Fibroblast of peridontal ligament (primary cell): ENCODE measurements at regions not wholly inside any gene's neighbourhood (a gene's known extent, or its start where the extent isn't known, plus 50 kb on each side); places are given as distances from the start of the nearest gene placed in this dataset.
"Not testable (repeated sequence)": the region's sequence is repeated elsewhere in the genome, so short reads cannot be mapped to it uniquely, and the experiment has no call there.

Experiments
- DNase-seq: peaks from one replicate; pipeline ENCODE4 v3.0.0-alpha.2; 2010; ENCODE audit errors: extremely low read depth

GRCh38 chr13:52565324-52565723 lies 76.9 kb upstream of the HNRNPA1L2 start:
- DNase-seq, result not testable (repeated sequence)

GRCh38 chr13:52569904-52570602 lies 72.2 kb upstream of the HNRNPA1L2 start:
- peak; percentile 18 for DNase-seq

GRCh38 chr13:52571163-52571562 lies 71.1 kb upstream of the HNRNPA1L2 start:
- not testable (repeated sequence) for DNase-seq

- DNase-seq, result not testable (repeated sequence)
Measured at GRCh38 chr13:52582962-52583361, 59.3 kb upstream of the HNRNPA1L2 start.
